Activated CD4-positive, alpha-beta memory T cell treated with anti-CD3 and anti-CD28 coated beads, Interleukin-2, amount 10 ng/mL, durations not matched to agents 7 days and 5 days (primary cell): ENCODE measurements at regions not wholly inside any gene's neighbourhood (a gene's known extent, or its start where the extent isn't known, plus 50 kb on each side); places are given as distances from the start of the nearest gene placed in this dataset.

ENCODE experiments used
- CTCF ChIA-PET: fragments of 350-600 bp; sonication (Branson Sonifier 250); formaldehyde crosslinking; loops from one replicate; lab custom pipeline; 2021; ENCODE audit warnings: antibody characterized with exemption, inconsistent platforms; lab: Charles Lee
- POLR2A ChIA-PET: fragments of 350-600 bp; sonication (Branson Sonifier 250); formaldehyde crosslinking; loops from one replicate; lab custom pipeline; 2021; ENCODE audit warnings: antibody characterized with exemption; lab: Charles Lee
- DNase-seq: peaks from one replicate; pipeline ENCODE4 v3.0.0-alpha.2; 2020
- H3K27ac Mint-ChIP-seq: one replicate; pipeline ENCODE4 v1.8.0; 2021; ENCODE audit warnings: mild to moderate bottlenecking, mixed read lengths
- H3K27me3 Mint-ChIP-seq: one replicate; pipeline ENCODE4 v1.8.0; 2021; ENCODE audit warnings: mixed read lengths
- H3K36me3 Mint-ChIP-seq: one replicate; pipeline ENCODE4 v1.8.0; 2021; ENCODE audit warnings: low read depth, mixed read lengths
- H3K4me1 Mint-ChIP-seq: one replicate; pipeline ENCODE4 v1.8.0; 2021; ENCODE audit warnings: mixed read lengths
- H3K4me3 Mint-ChIP-seq: one replicate; pipeline ENCODE4 v1.8.0; 2021; ENCODE audit warnings: mild to moderate bottlenecking, mixed read lengths
- H3K9me3 Mint-ChIP-seq: one replicate; pipeline ENCODE4 v1.8.0; 2021; ENCODE audit warnings: mixed read lengths

GRCh38 chr13:83184150-83184475 lies 698.2 kb downstream of the SLITRK1 start:
- no peaks in the 10 kb centered on the region for H3K4me1 Mint-ChIP-seq
- no peaks in the 10 kb centered on the region for H3K36me3 Mint-ChIP-seq
- ChIA-PET POLR2A (no interaction called here), CTCF (no interaction called here)
- no peak overlapping the region for H3K27ac Mint-ChIP-seq
- no peak for DNase-seq
- H3K27me3 Mint-ChIP-seq, result no peaks in the 10 kb centered on the region
- peaks cover 10% of the 10 kb centered on the region for H3K9me3 Mint-ChIP-seq
- no peak overlapping the region for H3K4me3 Mint-ChIP-seq

GRCh38 chr13:83183439-83184149 lies 698.7 kb downstream of the SLITRK1 start:
- Mint-ChIP-seq H3K4me3 (no peak overlapping the region), H3K36me3 (no peaks in the 10 kb centered on the region), H3K27ac (no peak overlapping the region), H3K4me1 (no peaks in the 10 kb centered on the region), H3K9me3 (peaks cover 13% of the 10 kb centered on the region), H3K27me3 (no peaks in the 10 kb centered on the region)
- CTCF ChIA-PET, result no interaction called here
- DNase-seq, result no peak
- POLR2A ChIA-PET, result no interaction called here

- Mint-ChIP-seq H3K4me1 (no peaks in the 10 kb centered on the region), H3K9me3 (peaks cover 8% of the 10 kb centered on the region), H3K4me3 (no peak overlapping the region), H3K27ac (no peak overlapping the region), H3K27me3 (no peaks in the 10 kb centered on the region), H3K36me3 (no peaks in the 10 kb centered on the region)
- POLR2A ChIA-PET, result no interaction called here
- no peak for DNase-seq
- CTCF ChIA-PET, result no interaction called here
Measured at GRCh38 chr13:83182845-83183244, 699.4 kb downstream of the SLITRK1 start.

GRCh38 chr13:83178008-83178407 lies 704.3 kb downstream of the SLITRK1 start:
- Mint-ChIP-seq H3K27ac (no peak overlapping the region), H3K27me3 (no peaks in the 10 kb centered on the region), H3K9me3 (peaks cover 5% of the 10 kb centered on the region), H3K4me3 (no peak overlapping the region), H3K36me3 (no peaks in the 10 kb centered on the region), H3K4me1 (no peaks in the 10 kb centered on the region)
- ChIA-PET CTCF (no interaction called here), POLR2A (no interaction called here)
- no peak for DNase-seq

- no peaks in the 10 kb centered on the region for H3K4me1 Mint-ChIP-seq
- peaks cover 8% of the 10 kb centered on the region for H3K9me3 Mint-ChIP-seq
- POLR2A ChIA-PET, result no interaction called here
- no peak overlapping the region for H3K4me3 Mint-ChIP-seq
- no peak for DNase-seq
- H3K27me3 Mint-ChIP-seq, result no peaks in the 10 kb centered on the region
- CTCF ChIA-PET, result no interaction called here
- H3K36me3 Mint-ChIP-seq, result no peaks in the 10 kb centered on the region
- no peak overlapping the region for H3K27ac Mint-ChIP-seq
Measured at GRCh38 chr13:83168590-83168989, 713.7 kb downstream of the SLITRK1 start.

GRCh38 chr13:83167203-83167602 lies 715.1 kb downstream of the SLITRK1 start:
- Mint-ChIP-seq H3K27me3 (no peaks in the 10 kb centered on the region), H3K9me3 (peaks cover 4% of the 10 kb centered on the region), H3K27ac (no peak overlapping the region), H3K4me3 (no peak overlapping the region), H3K4me1 (no peaks in the 10 kb centered on the region), H3K36me3 (no peaks in the 10 kb centered on the region)
- POLR2A ChIA-PET, result no interaction called here
- CTCF ChIA-PET, result no interaction called here
- no peak for DNase-seq

- Mint-ChIP-seq H3K4me1 (no peaks in the 10 kb centered on the region), H3K4me3 (no peak overlapping the region), H3K36me3 (no peaks in the 10 kb centered on the region), H3K27ac (no peak overlapping the region), H3K27me3 (no peaks in the 10 kb centered on the region), H3K9me3 (peaks cover 4% of the 10 kb centered on the region)
- CTCF ChIA-PET, result no interaction called here
- POLR2A ChIA-PET, result no interaction called here
- no peak for DNase-seq
Measured at GRCh38 chr13:83166550-83166949, 715.7 kb downstream of the SLITRK1 start.

GRCh38 chr13:83162493-83162892 lies 719.8 kb downstream of the SLITRK1 start:
- ChIA-PET CTCF (no interaction called here), POLR2A (no interaction called here)

GRCh38 chr13:83153848-83154247 lies 728.4 kb downstream of the SLITRK1 start:
- POLR2A ChIA-PET, result no interaction called here
- Mint-ChIP-seq H3K4me1 (no peaks in the 10 kb centered on the region), H3K4me3 (no peak overlapping the region), H3K36me3 (no peaks in the 10 kb centered on the region), H3K27me3 (no peaks in the 10 kb centered on the region), H3K9me3 (no peaks in the 10 kb centered on the region), H3K27ac (no peak overlapping the region)
- CTCF ChIA-PET, result no interaction called here
- no peak for DNase-seq

More at GRCh38 chr13:83162493-83162892, 719.8 kb downstream of the SLITRK1 start:
- H3K27ac Mint-ChIP-seq, result no peak overlapping the region
- no peak overlapping the region for H3K4me3 Mint-ChIP-seq
- no peaks in the 10 kb centered on the region for H3K36me3 Mint-ChIP-seq
- no peak for DNase-seq
- H3K4me1 Mint-ChIP-seq, result no peaks in the 10 kb centered on the region
- H3K9me3 Mint-ChIP-seq, result peaks cover 4% of the 10 kb centered on the region
- no peaks in the 10 kb centered on the region for H3K27me3 Mint-ChIP-seq

- Mint-ChIP-seq H3K27ac (no peak overlapping the region), H3K36me3 (no peaks in the 10 kb centered on the region), H3K27me3 (no peaks in the 10 kb centered on the region), H3K4me3 (no peak overlapping the region), H3K4me1 (no peaks in the 10 kb centered on the region), H3K9me3 (no peaks in the 10 kb centered on the region)
- ChIA-PET POLR2A (no interaction called here), CTCF (no interaction called here)
- DNase-seq, result no peak
Measured at GRCh38 chr13:83151308-83151660, 731.0 kb downstream of the SLITRK1 start.

- no peaks in the 10 kb centered on the region for H3K36me3 Mint-ChIP-seq
- no peaks in the 10 kb centered on the region for H3K9me3 Mint-ChIP-seq
- no peak overlapping the region for H3K4me3 Mint-ChIP-seq
- no peaks in the 10 kb centered on the region for H3K27me3 Mint-ChIP-seq
- no peak for DNase-seq
- H3K27ac Mint-ChIP-seq, result no peak overlapping the region
- CTCF ChIA-PET, result no interaction called here
- H3K4me1 Mint-ChIP-seq, result no peaks in the 10 kb centered on the region
- POLR2A ChIA-PET, result no interaction called here
Measured at GRCh38 chr13:83150616-83151307, 731.5 kb downstream of the SLITRK1 start.

GRCh38 chr13:83136660-83137059 lies 745.6 kb downstream of the SLITRK1 start:
- no peak for DNase-seq
- POLR2A ChIA-PET, result no interaction called here
- Mint-ChIP-seq H3K36me3 (no peaks in the 10 kb centered on the region), H3K27me3 (no peaks in the 10 kb centered on the region), H3K4me1 (no peaks in the 10 kb centered on the region), H3K9me3 (peaks cover 2% of the 10 kb centered on the region), H3K27ac (no peak overlapping the region), H3K4me3 (no peak overlapping the region)
- CTCF ChIA-PET, result no interaction called here

- Mint-ChIP-seq H3K27me3 (no peaks in the 10 kb centered on the region), H3K36me3 (no peaks in the 10 kb centered on the region), H3K27ac (no peak overlapping the region), H3K4me1 (no peaks in the 10 kb centered on the region), H3K4me3 (no peak overlapping the region), H3K9me3 (no peaks in the 10 kb centered on the region)
- no peak for DNase-seq
- POLR2A ChIA-PET, result no interaction called here
- CTCF ChIA-PET, result no interaction called here
Measured at GRCh38 chr13:83125791-83126190, 756.5 kb downstream of the SLITRK1 start.

GRCh38 chr13:83121896-83122295 lies 760.4 kb downstream of the SLITRK1 start:
- no peak overlapping the region for H3K4me3 Mint-ChIP-seq
- no peaks in the 10 kb centered on the region for H3K4me1 Mint-ChIP-seq
- H3K9me3 Mint-ChIP-seq, result no peaks in the 10 kb centered on the region
- POLR2A ChIA-PET, result no interaction called here
- no peaks in the 10 kb centered on the region for H3K27me3 Mint-ChIP-seq
- no peak for DNase-seq
- CTCF ChIA-PET, result no interaction called here
- no peaks in the 10 kb centered on the region for H3K36me3 Mint-ChIP-seq
- H3K27ac Mint-ChIP-seq, result no peak overlapping the region
